ENCODE measurements at regions not wholly inside any gene's neighbourhood (a gene's known extent, or its start where the extent isn't known, plus 50 kb on each side); places are given as distances from the start of the nearest gene placed in this dataset.

- DNase-seq = no peak
Observed at GRCh38 chr7:51772190-51772589, 455.6 kb upstream of the COBL start.

- DNase-seq = no peak
Observed at GRCh38 chr7:51764976-51765375, 448.4 kb upstream of the COBL start.

- no peak for DNase-seq
Observed at GRCh38 chr7:51759985-51760384, 443.4 kb upstream of the COBL start.

- no peak for DNase-seq
Observed at GRCh38 chr7:51757960-51758359, 441.4 kb upstream of the COBL start.

- no peak for DNase-seq
Observed at GRCh38 chr7:51732951-51733350, 416.3 kb upstream of the COBL start.

- DNase-seq = no peak
Observed at GRCh38 chr7:51732116-51732515, 415.5 kb upstream of the COBL start.

GRCh38 chr7:51731075-51731474 is 414.5 kb upstream of the COBL start:
- no peak for DNase-seq

GRCh38 chr7:51727441-51727840 is 410.8 kb upstream of the COBL start:
- no peak for DNase-seq

GRCh38 chr7:51706851-51707250 is 390.2 kb upstream of the COBL start:
- DNase-seq = no peak

- no peak for DNase-seq
Observed at GRCh38 chr7:51705701-51706100, 389.1 kb upstream of the COBL start.

GRCh38 chr7:51702673-51703072 is 386.1 kb upstream of the COBL start:
- no peak for DNase-seq

- no peak for DNase-seq
Observed at GRCh38 chr7:51701935-51702334, 385.3 kb upstream of the COBL start.

GRCh38 chr7:51700593-51701215 is 384.1 kb upstream of the COBL start:
- no peak for DNase-seq

- no peak for DNase-seq
Observed at GRCh38 chr7:51693258-51693657, 376.6 kb upstream of the COBL start.

GRCh38 chr7:51689547-51689946 is 372.9 kb upstream of the COBL start:
- no peak for DNase-seq

GRCh38 chr7:51685794-51686193 is 369.2 kb upstream of the COBL start:
- DNase-seq = no peak

GRCh38 chr7:51680594-51681399 is 364.2 kb upstream of the COBL start:
- no peak for DNase-seq

GRCh38 chr7:51679358-51679757 is 362.7 kb upstream of the COBL start:
- DNase-seq = no peak

GRCh38 chr7:51666751-51667150 is 350.1 kb upstream of the COBL start:
- DNase-seq = no peak

- DNase-seq = no peak
Observed at GRCh38 chr7:51666266-51666665, 349.7 kb upstream of the COBL start.

- no peak for DNase-seq
Observed at GRCh38 chr7:51665045-51665780, 348.6 kb upstream of the COBL start.

- DNase-seq = no peak
Observed at GRCh38 chr7:51660516-51660915, 343.9 kb upstream of the COBL start.

- DNase-seq = no peak
Observed at GRCh38 chr7:51658684-51659083, 342.1 kb upstream of the COBL start.

- no peak for DNase-seq
Observed at GRCh38 chr7:51647931-51648351, 331.3 kb upstream of the COBL start.
